ENCODE measurements at regions not wholly inside any gene's neighbourhood (a gene's known extent, or its start where the extent isn't known, plus 50 kb on each side); places are given as distances from the start of the nearest gene placed in this dataset.

GRCh38 chr13:111973186-111973585 is 93.8 kb upstream of the SOX1 start:
- no peaks in the 10 kb centered on the region for H3K4me1 ChIP-seq (replicated peaks)
- no peaks in the 10 kb centered on the region for H3K36me3 ChIP-seq
- H3K27me3 ChIP-seq (replicated peaks; ENCODE audit: insufficient read depth), result peaks cover 11% of the 10 kb centered on the region
- TF ChIP-seq POLR2A (IDR thresholded peaks at IDR 0.05), result no peak
- TF ChIP-seq CTCF (IDR thresholded peaks at IDR 0.05), result no peak
- no peak for TF ChIP-seq POLR2AphosphoS5 (IDR thresholded peaks at IDR 0.05)
- no peaks in the 10 kb centered on the region for H3K9me3 ChIP-seq
- H3K4me3 ChIP-seq, result no peak overlapping the region
- WGBS, result 52% methylated on average over 15 of the region's 15 CpGs
- no peak overlapping the region for H3K27ac ChIP-seq
- DNase-seq (ENCODE audit: low spot score), result no peak
- intact Hi-C loops (cut with DNase I), result no loop called here

- no peak for TF ChIP-seq POLR2A (IDR thresholded peaks at IDR 0.05)
- no peak for TF ChIP-seq POLR2AphosphoS5 (IDR thresholded peaks at IDR 0.05)
- TF ChIP-seq CTCF (IDR thresholded peaks at IDR 0.05), result no peak
- Histone ChIP-seq H3K36me3 (no peaks in the 10 kb centered on the region), H3K27me3 (replicated peaks; ENCODE audit: insufficient read depth) (peaks cover 11% of the 10 kb centered on the region), H3K9me3 (no peaks in the 10 kb centered on the region), H3K27ac (no peak overlapping the region), H3K4me1 (replicated peaks) (no peaks in the 10 kb centered on the region), H3K4me3 (no peak overlapping the region)
- intact Hi-C loops (cut with DNase I), result no loop called here
- 38% methylated on average over 16 of the region's 16 CpGs for WGBS
- no peak for DNase-seq (ENCODE audit: low spot score)
These were observed 93.2 kb upstream of the SOX1 start for GRCh38 chr13:111973605-111974340.

- DNase-seq (ENCODE audit: low spot score), result no peak
- intact Hi-C loops (cut with DNase I), result no loop called here
- Histone ChIP-seq H3K9me3 (no peaks in the 10 kb centered on the region), H3K4me1 (replicated peaks) (no peaks in the 10 kb centered on the region), H3K4me3 (no peak overlapping the region), H3K36me3 (no peaks in the 10 kb centered on the region), H3K27ac (no peak overlapping the region), H3K27me3 (replicated peaks; ENCODE audit: insufficient read depth) (peaks cover 11% of the 10 kb centered on the region)
- TF ChIP-seq POLR2AphosphoS5 (IDR thresholded peaks at IDR 0.05), result no peak
- no peak for TF ChIP-seq CTCF (IDR thresholded peaks at IDR 0.05)
- no peak for TF ChIP-seq POLR2A (IDR thresholded peaks at IDR 0.05)
- WGBS, result 52% methylated on average over 13 of the region's 13 CpGs
These were observed 92.7 kb upstream of the SOX1 start for GRCh38 chr13:111974341-111974640.

GRCh38 chr13:111975539-111976473 is 91.1 kb upstream of the SOX1 start:
- no peak for DNase-seq (ENCODE audit: low spot score)
- no peaks in the 10 kb centered on the region for H3K9me3 ChIP-seq
- no peak for TF ChIP-seq CTCF (IDR thresholded peaks at IDR 0.05)
- no peak for TF ChIP-seq POLR2A (IDR thresholded peaks at IDR 0.05)
- no peak for TF ChIP-seq POLR2AphosphoS5 (IDR thresholded peaks at IDR 0.05)
- H3K27me3 ChIP-seq (replicated peaks; ENCODE audit: insufficient read depth), result peaks cover 7% of the 10 kb centered on the region
- H3K4me1 ChIP-seq (replicated peaks), result no peaks in the 10 kb centered on the region
- H3K4me3 ChIP-seq, result no peak overlapping the region
- intact Hi-C loops (cut with DNase I), result no loop called here
- H3K36me3 ChIP-seq, result no peaks in the 10 kb centered on the region
- WGBS, result 76% methylated on average over 48 of the region's 49 CpGs
- no peak overlapping the region for H3K27ac ChIP-seq
